ENCODE measurements at regions not wholly inside any gene's neighbourhood (a gene's known extent, or its start where the extent isn't known, plus 50 kb on each side); places are given as distances from the start of the nearest gene placed in this dataset.
"Not testable (repeated sequence)": the region's sequence is repeated elsewhere in the genome, so short reads cannot be mapped to it uniquely, and the experiment has no call there.

DNA sequence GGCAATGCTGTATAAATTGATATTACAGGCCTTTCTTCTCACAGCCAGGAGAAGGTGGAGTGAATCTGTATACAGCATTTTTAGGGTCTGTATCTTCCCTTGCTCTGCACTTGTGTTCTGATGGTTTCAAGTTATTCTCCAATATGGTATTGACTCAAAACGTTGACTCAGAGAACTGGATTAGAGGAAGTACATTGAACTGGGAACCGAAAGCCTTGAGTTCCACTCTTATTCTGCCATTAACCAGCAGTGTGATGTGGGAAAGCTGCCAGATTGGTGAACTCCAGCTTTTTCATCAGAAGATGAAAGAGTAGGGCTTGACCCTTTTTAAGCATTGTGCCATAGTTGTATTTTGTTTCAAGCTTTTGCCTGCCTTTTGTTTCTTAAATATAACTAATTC, 167.7 kb downstream of the SPRY2 start:
- DNase-seq (ENCODE audit: low read depth): no peak

DNA sequence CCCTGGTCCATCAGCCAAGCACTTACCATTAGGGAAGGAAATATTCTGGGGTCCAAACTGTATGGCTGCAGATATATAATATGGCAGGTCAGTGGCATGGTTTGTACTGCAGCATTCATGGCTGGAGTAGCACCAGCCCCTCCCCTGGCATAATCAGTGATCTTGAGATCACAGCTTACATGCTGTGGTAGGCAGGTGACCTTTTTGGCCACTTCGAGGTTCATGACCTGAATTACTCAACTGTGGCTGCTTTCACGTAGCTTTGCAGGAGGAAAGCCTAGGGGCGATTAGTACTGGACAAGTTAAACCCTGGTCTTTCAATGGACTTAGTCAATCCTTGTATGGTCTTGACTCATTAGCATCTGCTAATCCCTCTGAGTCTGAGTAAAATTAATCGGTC, 169.8 kb downstream of the SPRY2 start:
- no peak for DNase-seq (ENCODE audit: low read depth)

DNA sequence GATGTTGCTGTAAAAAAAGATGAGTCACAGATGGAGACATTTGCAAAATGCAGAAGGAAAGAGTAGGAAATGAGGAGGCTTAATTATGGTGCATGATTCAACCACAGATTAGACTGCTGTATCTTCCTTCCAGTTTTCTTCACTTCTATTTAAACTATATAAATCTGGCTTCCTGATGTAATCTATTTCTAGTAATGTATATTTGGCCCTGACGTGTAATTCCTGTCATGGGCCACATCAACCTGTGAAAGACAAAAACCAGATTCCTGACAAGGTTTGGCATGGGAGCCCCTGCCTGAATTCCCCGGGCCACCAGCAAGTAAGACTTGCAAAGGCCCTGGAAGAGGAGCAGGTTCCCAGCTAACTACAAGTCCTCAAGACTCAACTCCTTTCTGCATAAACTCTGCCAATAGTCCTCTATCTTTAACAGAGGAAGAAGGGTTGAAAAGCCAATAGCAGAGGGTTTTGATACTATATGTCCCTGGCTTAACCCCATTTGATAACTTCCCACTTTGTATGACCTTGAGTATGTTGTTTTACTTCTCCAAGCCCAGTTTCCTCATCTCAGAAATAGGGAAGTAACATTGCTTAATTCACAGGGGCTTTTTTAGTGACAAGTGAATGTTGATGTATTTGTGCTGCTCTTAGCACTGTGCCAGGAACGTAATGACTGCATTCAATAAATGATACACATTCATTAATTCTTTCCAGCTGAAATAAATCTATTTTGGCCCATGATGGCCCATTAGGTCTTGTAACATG, 172.7 kb downstream of the SPRY2 start:
- DNase-seq (ENCODE audit: low read depth): no peak

DNA sequence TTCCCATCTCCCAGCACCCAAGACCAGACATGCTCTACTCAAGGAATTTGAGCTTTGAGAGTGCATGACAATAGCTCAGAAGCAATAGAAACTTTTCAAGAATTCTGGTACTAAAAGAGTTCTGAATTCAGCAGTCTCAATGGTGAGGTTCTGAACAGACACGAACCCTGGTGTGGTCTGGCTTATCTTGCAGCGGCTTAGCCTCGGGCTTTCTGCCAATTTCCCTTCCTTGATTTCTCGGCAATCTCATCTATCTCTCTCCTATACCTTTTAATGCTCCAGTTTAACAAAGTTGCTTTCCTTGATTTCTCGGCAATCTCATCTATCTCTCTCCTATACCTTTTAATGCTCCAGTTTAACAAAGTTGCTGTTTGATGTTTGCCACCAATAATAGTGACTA, 174.6 kb downstream of the SPRY2 start:
- DNase-seq (ENCODE audit: low read depth): no peak

DNA sequence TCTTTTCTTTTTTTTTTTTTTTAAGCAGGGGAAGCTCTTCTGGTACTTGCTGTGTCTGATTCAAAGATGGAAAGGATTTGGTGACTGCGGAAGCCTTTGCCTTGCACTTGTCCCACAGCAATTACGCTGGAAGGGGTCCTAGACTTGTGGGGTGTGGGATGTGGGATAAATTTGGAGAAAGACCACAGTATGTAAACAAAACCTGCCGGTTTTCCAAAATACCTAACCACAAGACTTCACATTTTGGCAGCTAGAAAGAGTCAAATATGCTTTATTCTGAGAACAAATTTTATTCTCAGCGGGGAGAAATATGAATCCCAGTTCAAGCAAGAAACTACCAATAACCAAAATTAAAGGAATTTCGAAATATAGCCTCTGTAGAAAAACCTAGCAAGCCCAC, 176.5 kb downstream of the SPRY2 start:
- no peak for DNase-seq (ENCODE audit: low read depth)

DNA sequence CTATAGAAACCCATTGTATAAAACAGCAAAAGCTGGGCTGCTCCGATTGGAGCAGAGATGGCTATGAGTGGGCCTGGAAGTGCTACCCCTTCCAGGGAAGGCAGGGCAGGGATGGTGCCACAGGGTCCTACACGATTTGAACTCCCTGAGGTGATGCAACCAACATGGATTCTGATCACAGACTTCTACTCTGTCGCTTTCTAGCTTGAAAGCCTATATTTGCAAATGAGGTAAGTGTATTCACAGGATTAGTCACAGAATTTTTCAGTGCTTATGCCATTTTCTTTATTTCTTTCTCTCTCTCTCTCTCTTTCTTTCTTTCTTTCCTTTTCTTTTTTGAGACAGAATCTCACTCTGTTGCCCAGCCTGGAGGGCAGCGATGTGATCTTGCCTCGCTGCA, 179.0 kb downstream of the SPRY2 start:
- DNase-seq (ENCODE audit: low read depth): no peak

DNA sequence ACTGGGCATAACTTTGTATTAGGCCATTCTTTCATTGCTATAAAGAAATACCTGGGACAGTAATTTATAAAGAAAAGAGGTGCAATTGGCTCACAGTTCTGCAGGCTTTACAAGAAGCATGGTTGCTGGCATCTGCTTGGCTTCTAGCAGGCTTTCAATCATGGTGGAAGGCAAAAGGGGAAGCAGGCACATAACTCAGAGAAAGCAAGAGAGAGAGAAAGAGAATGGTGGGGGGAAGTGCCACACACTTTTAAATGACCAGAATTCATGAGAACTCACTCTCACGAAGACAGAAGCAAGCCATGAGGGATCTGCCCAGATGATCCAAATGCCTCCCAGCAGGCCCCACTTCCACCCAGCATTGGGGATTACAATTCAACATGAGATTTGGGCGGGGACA, 179.7 kb downstream of the SPRY2 start:
- no peak for DNase-seq (ENCODE audit: low read depth)

DNA sequence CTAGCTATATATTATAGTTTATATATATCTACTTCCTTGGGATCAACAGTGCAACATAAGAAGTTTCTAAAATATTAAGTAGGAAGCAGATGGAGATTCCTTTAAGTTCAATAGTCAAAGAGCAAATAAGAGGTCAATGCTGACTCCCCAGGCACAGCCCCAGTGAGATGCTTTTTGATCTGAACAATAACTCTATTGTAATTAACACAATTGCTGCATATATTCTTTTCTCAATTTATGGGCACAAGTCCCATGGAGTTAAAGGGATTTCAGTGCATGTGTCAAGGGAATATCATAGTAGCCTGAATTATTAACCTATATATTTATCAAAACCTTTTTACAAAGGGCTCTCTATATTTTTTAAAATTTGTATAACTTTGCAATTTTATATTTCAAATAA, 180.8 kb downstream of the SPRY2 start:
- DNase-seq (ENCODE audit: low read depth): no peak

DNA sequence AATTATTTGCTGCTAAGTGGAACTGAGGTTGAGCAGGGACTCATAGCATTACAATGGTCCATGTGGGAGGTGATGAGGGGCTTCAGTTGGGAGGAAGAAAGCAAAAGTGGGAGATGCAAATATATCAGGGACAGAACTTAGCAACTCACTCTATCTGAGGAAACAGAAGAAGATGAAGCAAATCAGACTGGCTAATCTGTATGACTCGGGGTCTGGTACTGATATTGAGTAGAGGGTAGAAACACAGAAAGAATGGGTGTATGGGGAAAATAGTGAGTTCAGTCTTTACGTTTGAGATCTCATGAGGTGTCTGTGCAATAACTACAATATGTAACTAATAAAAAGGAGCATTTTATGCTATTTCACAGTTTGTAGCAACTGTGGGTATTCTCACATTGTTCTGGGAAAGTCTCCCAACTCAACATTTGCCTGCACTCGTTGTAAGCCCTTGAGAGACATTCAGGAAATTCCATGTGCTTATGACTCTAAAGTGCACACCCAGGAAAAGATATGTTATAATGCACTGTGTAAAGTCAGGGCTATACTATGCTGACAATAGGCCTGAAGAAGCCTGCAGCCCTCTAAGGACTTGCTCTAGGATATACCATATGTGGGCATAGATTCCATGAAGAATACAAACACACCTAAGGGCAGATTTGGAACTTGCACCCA, 183.5 kb downstream of the SPRY2 start:
- no peak for DNase-seq (ENCODE audit: low read depth)

DNA sequence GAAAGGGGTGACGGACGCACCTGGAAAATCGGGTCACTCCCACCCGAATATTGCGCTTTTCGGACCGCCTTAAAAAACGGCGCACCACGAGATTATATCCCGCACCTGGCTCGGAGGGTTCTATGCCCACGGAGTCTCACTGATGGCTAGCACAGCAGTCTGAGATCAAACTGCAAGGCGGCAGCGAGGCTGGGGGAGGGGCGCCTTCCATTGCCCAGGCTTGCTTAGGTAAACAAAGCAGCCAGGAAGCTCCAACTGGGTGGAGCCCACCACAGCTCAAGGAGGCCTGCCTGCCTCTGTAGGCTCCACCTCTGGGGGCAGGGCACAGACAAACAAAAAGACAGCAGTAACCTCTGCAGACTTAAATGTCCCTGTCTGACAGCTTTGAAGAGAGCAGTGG, 188.8 kb downstream of the SPRY2 start:
- not testable (repeated sequence) for DNase-seq (ENCODE audit: low read depth)

DNA sequence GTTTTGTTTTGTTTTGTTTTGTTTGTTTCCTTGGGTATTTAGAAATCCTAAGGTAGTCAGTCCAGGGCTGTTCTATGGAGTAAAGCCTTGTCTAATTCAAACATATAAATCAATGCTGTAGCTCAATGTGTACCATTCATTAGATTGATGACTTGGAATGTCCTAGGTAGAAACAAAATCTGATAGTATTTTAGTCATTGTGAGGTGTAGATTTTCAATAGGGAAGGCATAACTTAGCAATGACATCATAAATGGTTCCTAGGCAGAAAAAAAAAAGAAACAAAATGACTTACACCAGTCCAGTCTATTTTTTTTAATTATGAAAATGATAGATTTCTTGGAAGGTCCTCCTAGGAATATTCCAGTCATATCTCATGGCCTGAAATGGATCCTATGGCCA, 189.9 kb downstream of the SPRY2 start:
- no peak for DNase-seq (ENCODE audit: low read depth)

DNA sequence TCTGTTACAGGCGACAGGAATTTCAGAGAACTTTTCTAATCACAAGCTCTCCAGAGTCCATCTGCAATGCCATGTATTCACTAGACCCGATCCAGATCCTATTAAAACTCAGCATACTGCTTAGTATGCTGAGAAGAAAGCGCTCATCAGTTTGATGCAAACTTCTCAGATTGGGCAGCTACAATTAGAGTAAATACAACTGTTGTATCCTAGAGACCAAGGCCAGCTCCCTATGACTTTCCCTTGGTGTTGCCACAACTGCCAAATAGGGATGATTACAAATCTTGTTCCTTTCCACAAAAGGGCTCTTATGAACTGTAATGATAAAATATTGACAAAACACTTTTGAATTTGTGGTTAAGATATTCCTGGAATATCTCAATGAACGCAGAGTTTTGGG, 191.2 kb downstream of the SPRY2 start:
- no peak for DNase-seq (ENCODE audit: low read depth)

DNA sequence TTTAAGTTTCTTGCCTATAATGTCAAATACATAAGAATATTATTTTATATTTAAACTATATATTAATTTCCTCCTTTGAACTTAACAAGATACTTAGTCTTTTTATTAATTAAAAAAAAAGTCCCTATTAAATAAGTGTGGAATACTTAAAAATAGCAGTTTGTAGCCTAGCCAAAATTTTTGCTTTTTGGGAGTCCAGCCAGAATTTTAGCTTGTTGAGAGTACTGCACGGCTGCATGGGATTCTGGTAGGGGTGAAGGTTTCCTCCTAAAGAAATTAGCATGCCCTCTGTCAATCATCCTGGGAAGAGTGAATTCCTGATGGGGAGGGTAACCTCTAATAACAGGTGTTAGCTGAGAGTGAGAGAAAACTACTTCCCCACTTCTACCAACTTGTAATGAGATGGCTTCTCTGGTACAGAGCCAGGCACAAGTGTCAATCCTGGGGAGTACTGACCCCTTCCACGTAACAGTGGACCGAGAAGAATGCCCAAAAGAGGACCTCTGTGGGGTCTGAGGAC, 195.7 kb downstream of the SPRY2 start:
- no peak for DNase-seq (ENCODE audit: low read depth)

DNA sequence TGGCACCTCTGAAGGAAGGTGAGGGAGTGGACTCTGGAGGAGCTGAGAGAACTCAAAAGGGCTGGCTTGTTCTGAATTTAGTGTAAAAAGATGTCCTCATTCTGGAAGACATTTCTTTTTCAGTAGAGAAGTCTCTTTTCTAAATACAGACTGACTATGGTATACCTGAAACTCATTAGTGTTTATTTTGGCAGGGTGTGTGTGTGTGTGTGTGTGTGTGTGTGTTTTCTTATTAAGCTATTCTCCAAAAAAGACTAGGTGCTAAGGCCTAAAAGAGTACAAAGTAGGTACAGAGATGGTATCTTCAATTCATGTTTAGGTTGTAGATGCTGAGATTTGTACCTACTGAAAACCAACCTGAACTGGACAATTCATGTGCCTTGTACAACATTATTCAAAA, 196.4 kb downstream of the SPRY2 start:
- DNase-seq (ENCODE audit: low read depth): no peak

DNA sequence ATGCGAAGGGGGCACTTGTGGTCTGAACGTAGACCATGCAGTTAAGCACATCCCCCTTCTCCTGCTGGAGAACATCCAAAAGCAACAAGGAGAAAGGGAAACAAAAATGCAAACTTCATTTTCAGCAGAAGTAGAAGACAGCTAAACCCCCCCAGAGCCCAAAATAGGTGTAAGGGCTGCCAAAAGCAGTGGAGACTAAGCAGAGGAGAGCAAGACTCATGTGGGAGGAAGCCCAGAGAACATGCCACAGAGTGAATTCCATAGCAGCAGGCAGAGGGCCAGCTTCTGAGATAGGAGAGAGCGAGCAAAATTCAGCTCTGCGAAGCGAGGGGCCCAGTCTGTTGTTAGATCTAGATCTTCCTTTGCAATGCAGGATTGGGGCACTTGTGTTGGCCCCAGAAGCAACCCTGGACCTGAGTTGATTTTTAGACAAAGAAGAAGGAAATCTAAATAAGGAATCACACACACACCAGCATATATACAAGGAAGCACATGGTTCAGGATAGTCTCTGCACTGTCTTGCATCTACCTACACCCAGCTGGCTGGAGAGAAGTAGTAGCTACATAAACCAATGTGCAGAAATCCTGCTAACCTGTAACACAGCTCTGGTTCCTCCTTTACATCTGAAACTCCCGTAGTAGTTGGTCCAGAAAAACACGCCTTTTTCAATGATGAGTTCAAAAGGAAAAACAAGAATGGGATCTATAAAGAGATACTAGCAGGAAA, 199.6 kb downstream of the SPRY2 start:
- no peak for DNase-seq (ENCODE audit: low read depth)

DNA sequence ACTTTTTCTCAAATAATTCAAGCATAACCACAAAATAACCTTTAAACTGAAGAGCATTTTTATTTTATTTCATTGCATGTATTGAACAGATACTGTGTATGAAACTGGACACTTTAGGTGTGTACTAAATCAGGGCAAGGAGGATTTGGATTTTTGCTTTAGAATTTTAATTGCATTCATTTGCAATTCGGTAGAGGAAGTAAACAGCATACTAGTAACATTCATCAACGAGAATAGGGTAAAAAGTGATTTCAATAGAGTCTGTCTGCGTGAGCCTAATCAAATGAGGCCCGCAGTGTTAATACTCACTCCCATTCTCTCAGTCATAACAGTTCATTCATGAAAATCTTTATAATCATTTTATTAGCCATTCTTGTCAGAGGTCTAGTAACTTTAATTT, 200.2 kb downstream of the SPRY2 start:
- DNase-seq (ENCODE audit: low read depth): no peak

DNA sequence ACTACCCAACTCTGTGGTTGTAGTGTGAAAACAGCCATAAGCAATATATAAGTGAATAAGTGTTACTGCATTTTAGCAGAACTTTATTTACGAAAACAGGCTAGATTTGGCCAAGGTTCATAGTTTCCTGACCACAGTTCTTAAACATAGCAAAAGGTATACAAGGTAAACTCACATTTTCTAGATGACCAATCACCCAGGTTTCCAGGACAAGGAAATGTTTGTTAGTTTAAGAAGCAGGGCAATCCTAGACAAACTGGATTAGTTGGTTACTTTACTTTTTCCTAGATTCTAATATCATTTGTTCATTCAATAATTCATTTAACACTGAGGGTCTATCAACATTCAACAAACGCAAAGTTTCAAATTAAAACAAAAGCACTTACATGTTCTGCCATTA, 201.7 kb downstream of the SPRY2 start:
- no peak for DNase-seq (ENCODE audit: low read depth)

DNA sequence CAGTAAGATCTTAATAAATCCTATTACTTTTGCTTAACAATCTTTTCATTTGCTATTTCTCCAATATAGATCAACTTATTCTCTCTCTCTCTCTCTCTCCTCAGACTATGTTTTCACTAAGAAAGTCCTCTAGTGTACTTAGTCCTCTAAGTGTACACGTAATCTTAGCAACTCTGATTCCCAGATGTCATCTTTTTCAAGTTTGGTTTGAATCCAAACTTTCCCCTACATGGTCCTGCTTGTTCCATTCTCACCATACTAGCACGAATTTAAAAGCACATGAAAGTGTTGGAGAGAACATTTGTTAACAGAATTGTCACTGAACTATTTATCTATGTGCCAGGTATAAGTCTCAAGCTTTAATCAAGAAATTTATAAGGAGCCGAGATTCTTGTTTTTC, 202.9 kb downstream of the SPRY2 start:
- no peak for DNase-seq (ENCODE audit: low read depth)

DNA sequence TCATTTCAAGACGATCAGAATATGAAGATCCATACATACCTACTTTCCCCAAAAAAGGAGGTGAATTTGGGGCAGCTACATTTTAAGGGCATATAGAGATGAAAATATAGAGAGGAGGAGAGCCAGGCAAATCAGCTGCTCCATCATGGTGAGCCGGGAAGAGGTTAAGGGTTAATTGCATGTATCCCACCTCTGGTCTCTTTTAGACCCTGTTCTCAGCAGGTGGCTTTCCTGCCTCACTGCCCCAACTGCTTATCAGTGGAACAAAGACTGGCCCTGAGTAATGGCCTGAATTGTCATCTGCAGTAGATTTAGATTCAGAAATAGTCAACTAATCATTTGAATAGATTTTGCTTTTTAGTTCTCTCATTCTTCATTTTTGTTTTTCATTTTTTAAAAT, 206.6 kb downstream of the SPRY2 start:
- no peak for DNase-seq (ENCODE audit: low read depth)

DNA sequence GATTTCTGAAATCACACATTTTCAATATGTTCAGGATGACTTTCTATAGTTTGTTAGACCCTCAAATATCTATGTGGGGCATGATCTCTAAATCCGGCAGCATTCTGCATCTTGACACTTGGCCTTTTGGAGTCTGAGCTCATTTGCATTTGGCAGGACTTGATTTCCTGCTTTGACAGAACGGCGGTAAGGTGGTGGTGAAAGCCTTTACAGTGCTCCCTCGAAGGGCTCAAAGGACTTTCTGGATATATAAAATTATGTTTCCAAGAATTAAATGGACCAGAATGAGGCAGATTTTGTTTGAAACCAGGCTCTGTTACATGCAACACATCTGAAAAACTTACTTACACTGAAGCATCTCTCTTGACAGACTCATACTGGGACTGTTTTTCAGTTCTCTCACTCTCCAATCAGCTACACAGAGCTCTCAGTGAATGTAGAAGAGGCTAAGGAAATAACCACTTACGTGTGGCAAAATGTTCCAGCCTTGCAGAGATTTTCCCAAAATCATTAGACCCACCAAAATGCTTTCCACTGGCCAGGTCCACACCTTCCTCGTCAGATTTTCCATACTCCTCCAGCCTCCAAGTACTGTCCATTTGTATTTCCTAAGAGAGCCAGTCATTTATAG, 207.2 kb downstream of the SPRY2 start:
- no peak for DNase-seq (ENCODE audit: low read depth)

DNA sequence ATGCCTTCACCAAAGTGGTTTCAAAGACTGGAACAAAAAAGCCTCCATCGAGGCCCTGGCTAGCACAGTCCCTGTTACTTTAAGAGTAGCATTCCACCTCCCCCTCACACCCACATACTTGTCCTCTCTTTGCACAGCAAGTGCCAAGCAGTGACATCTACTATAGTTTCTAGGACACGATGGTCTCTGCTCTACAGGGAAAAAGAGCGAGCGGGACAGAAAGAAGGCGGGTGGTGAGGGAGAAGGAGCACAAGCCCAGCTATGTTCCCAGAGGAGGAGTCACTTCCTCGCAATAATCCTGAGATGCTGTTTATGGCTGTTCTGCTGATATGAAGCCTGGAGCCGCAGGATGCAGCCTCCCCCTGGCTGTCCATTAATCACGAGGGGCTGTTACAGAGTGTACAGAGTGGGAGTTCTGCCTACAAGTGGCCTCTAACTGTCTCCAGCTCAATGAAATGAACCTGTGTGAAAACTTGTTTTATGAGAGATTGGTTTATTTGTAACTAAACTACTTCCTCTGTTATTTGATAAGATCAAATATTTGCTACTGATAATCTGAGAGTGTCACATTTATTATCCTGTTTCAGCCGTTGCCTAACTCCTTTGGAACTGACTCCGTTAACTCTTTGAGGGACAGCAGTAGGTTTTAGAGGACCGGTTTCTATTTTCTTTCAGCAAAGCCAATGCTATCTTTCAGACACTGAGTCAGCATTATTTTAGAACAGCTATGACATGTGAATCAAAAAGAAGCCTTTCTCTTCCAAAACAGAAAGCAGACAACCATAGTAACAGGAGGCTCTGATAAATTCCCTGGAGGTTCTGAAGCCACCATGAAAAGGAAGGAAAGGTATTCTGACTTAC, 208.0 kb downstream of the SPRY2 start:
- DNase-seq (ENCODE audit: low read depth): peak; percentile 17

DNA sequence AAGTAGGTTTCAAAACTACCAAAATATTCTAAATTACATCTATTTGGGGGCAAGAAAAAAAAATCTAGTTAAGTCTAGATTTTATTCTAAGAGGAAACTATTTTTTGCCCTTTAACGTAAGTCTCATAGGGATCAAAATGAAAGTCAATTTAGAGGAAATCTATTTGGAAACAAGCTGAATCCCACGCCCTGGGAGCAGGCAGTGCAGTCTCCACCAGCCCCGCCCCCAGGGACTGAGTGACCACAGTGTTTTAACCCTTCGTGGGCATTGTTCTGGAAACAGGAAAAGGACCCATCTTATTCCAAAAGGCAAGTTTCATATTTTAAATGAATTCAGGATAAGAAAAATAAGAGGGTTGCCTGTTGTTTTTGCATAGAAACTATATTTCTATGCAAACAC, 209.7 kb downstream of the SPRY2 start:
- no peak for DNase-seq (ENCODE audit: low read depth)
